HEK293 (cell line): ENCODE measurements at regions not wholly inside any gene's neighbourhood (a gene's known extent, or its start where the extent isn't known, plus 50 kb on each side); places are given as distances from the start of the nearest gene placed in this dataset.

ENCODE experiments used
- BCL11A ChIP-seq: fragments of 450-650 bp; formaldehyde crosslinking; IDR thresholded peaks from 2 replicates; pipeline ENCODE4 v1.5.1; 2016; ENCODE audit warnings: low read depth, missing biosample characterization, missing genetic modification characterization
- SP7 ChIP-seq: fragments of 450-650 bp; formaldehyde crosslinking; IDR thresholded peaks from 2 replicates; pipeline ENCODE4 v1.5.1; 2016; ENCODE audit warnings: missing biosample characterization, missing genetic modification characterization
- ZBTB21 ChIP-seq: fragments of 450-650 bp; formaldehyde crosslinking; IDR thresholded peaks from 2 replicates; pipeline ENCODE4 v1.5.1; 2017; ENCODE audit warnings: missing biosample characterization, missing genetic modification characterization
- ZNF174 ChIP-seq: fragments of 450-650 bp; formaldehyde crosslinking; IDR thresholded peaks from 2 replicates; pipeline ENCODE4 v1.5.0; 2017; ENCODE audit warnings: missing biosample characterization, mild to moderate bottlenecking, missing genetic modification characterization
- ZNF530 ChIP-seq: fragments of 450-650 bp; formaldehyde crosslinking; IDR thresholded peaks from 2 replicates; pipeline ENCODE4 v1.5.1; 2016; ENCODE audit warnings: low read depth, missing biosample characterization, missing genetic modification characterization
- ZNF658 ChIP-seq: fragments of 450-650 bp; formaldehyde crosslinking; IDR thresholded peaks from 2 replicates; pipeline ENCODE4; 2016; ENCODE audit warnings: missing biosample characterization, missing genetic modification characterization
- ZNF660 ChIP-seq: fragments of 450-650 bp; IDR thresholded peaks from 2 replicates; pipeline ENCODE4 v1.5.1; 2018; ENCODE audit warnings: missing biosample characterization, mild to moderate bottlenecking, missing genetic modification characterization
- ZNF792 ChIP-seq: fragments of 450-650 bp; formaldehyde crosslinking; IDR thresholded peaks from 2 replicates; pipeline ENCODE4 v1.5.1; 2016; ENCODE audit warnings: missing biosample characterization, missing genetic modification characterization
- TF ChIP-seq, protein P1 (sequence below): fragments of 450-650 bp; formaldehyde crosslinking; IDR thresholded peaks from 2 replicates; pipeline ENCODE4 v1.5.1; 2016; ENCODE audit warnings: missing biosample characterization, missing genetic modification characterization
- TF ChIP-seq, protein P2 (sequence below): sonication (generic); formaldehyde crosslinking; IDR thresholded peaks from 2 replicates; pipeline ENCODE4 v1.8.1; 2022; ENCODE audit warnings: mild to moderate bottlenecking, moderate library complexity, missing genetic modification reagents

DNA sequence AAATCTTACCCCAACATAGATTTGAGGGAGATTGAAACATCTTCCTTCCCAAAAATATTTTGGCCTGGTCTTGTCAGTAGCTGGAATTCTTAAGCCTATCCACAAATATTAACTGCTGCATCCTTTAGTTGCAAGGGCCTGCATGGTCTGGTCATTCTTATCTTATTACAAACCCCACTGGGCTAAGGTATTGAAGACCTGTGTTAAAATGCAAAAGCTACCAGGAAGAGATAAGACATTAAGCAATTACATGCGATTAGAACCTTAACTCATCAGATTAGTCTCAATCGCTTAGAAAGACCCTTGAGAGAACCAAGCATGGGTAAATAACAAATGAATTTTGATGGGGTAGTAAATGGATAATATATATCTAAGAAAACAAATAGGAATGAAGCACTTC is 426.6 kb downstream of the FRK start:
- TF ChIP-seq ZNF792: no peak
- TF ChIP-seq ZNF660: no peak
- no peak for TF ChIP-seq ZBTB21 (tag by site-specific recombination)
- TF ChIP-seq ZNF174 (tag by site-specific recombination): no peak
- TF ChIP-seq, protein P1, sequence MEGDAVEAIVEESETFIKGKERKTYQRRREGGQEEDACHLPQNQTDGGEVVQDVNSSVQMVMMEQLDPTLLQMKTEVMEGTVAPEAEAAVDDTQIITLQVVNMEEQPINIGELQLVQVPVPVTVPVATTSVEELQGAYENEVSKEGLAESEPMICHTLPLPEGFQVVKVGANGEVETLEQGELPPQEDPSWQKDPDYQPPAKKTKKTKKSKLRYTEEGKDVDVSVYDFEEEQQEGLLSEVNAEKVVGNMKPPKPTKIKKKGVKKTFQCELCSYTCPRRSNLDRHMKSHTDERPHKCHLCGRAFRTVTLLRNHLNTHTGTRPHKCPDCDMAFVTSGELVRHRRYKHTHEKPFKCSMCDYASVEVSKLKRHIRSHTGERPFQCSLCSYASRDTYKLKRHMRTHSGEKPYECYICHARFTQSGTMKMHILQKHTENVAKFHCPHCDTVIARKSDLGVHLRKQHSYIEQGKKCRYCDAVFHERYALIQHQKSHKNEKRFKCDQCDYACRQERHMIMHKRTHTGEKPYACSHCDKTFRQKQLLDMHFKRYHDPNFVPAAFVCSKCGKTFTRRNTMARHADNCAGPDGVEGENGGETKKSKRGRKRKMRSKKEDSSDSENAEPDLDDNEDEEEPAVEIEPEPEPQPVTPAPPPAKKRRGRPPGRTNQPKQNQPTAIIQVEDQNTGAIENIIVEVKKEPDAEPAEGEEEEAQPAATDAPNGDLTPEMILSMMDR (tag by site-specific recombination): no peak
- no peak for TF ChIP-seq BCL11A
- no peak for TF ChIP-seq ZNF530 (tag by site-specific recombination)
- TF ChIP-seq, protein P2, sequence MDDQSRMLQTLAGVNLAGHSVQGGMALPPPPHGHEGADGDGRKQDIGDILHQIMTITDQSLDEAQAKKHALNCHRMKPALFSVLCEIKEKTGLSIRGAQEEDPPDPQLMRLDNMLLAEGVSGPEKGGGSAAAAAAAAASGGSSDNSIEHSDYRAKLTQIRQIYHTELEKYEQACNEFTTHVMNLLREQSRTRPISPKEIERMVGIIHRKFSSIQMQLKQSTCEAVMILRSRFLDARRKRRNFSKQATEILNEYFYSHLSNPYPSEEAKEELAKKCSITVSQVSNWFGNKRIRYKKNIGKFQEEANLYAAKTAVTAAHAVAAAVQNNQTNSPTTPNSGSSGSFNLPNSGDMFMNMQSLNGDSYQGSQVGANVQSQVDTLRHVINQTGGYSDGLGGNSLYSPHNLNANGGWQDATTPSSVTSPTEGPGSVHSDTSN (CRISPR knock-in tag): no peak
- TF ChIP-seq SP7 (tag by site-specific recombination): no peak
- TF ChIP-seq ZNF658 (tag by site-specific recombination): no peak
